ENCODE measurements at regions not wholly inside any gene's neighbourhood (a gene's known extent, or its start where the extent isn't known, plus 50 kb on each side); places are given as distances from the start of the nearest gene placed in this dataset.

DNA sequence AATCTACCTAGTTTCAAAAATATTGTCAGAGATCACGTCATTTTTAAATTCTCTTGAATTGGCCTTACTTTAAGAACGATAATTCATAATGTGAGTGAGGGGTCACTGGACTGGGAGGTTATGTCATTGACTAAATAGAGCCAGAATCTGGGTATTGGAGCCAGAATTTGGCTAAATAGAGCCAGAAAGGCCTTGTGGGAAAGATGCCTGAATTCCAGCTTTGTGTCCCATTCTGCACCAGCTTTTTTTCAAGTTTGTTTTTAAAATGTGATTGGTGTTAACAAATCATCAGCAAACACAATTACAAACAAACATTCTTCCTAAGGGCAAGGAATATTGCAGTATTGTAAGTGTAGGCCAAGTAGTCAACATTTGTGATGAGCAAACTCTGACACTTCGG lies 233.2 kb upstream of the PRKCQ start:
- TF ChIP-seq YY1 (IDR thresholded peaks at IDR 0.05; ENCODE audit: low read depth) (no peak), EGR1 (IDR thresholded peaks at IDR 0.05) (no peak), RAD21 (IDR thresholded peaks at IDR 0.05; ENCODE audit: low read depth) (no peak), CEBPB (IDR thresholded peaks at IDR 0.05) (no peak), CREB1 (IDR thresholded peaks at IDR 0.05; ENCODE audit: low read depth) (no peak), FOXM1 (IDR thresholded peaks at IDR 0.05; ENCODE audit: borderline replicate concordance, low read depth) (no peak), TAF1 (IDR thresholded peaks at IDR 0.05; ENCODE audit: low read depth) (no peak), TCF12 (IDR thresholded peaks at IDR 0.05; ENCODE audit: low read depth) (no peak)
- TF ChIP-seq, protein P1, sequence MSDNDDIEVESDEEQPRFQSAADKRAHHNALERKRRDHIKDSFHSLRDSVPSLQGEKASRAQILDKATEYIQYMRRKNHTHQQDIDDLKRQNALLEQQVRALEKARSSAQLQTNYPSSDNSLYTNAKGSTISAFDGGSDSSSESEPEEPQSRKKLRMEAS (IDR thresholded peaks at IDR 0.05) = no peak
- TF ChIP-seq, protein P2, sequence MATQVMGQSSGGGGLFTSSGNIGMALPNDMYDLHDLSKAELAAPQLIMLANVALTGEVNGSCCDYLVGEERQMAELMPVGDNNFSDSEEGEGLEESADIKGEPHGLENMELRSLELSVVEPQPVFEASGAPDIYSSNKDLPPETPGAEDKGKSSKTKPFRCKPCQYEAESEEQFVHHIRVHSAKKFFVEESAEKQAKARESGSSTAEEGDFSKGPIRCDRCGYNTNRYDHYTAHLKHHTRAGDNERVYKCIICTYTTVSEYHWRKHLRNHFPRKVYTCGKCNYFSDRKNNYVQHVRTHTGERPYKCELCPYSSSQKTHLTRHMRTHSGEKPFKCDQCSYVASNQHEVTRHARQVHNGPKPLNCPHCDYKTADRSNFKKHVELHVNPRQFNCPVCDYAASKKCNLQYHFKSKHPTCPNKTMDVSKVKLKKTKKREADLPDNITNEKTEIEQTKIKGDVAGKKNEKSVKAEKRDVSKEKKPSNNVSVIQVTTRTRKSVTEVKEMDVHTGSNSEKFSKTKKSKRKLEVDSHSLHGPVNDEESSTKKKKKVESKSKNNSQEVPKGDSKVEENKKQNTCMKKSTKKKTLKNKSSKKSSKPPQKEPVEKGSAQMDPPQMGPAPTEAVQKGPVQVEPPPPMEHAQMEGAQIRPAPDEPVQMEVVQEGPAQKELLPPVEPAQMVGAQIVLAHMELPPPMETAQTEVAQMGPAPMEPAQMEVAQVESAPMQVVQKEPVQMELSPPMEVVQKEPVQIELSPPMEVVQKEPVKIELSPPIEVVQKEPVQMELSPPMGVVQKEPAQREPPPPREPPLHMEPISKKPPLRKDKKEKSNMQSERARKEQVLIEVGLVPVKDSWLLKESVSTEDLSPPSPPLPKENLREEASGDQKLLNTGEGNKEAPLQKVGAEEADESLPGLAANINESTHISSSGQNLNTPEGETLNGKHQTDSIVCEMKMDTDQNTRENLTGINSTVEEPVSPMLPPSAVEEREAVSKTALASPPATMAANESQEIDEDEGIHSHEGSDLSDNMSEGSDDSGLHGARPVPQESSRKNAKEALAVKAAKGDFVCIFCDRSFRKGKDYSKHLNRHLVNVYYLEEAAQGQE (IDR thresholded peaks at IDR 0.05; ENCODE audit: low read depth) = no peak

Data from Ishikawa (cell line).